ENCODE measurements at regions not wholly inside any gene's neighbourhood (a gene's known extent, or its start where the extent isn't known, plus 50 kb on each side); places are given as distances from the start of the nearest gene placed in this dataset.

DNA sequence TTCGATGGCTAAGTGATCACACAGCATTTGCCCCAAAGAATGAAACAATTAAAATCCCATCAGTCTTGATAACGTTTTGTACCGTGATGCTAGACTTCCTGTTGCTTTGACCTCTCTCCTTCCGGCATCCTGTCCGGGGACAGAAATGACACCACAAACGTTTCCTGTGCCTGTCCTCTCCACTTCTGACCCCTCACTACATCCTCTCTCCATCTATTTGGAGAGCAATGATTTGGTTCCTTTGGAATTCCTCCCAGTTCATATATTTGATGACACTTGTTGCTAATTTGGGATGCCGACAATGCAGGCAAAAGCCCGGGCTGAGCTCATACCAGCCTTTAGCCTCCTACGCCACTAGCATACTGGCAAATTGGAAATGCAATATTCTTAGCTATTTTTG lies 151.2 kb upstream of the CCDC68 start:
- Mint-ChIP-seq H3K9me3 (peaks cover 1% of the 10 kb centered on the region), H3K27ac (no peak overlapping the region), H3K4me1 (peaks cover 2% of the 10 kb centered on the region), H3K27me3 (no peaks in the 10 kb centered on the region), H3K36me3 (no peaks in the 10 kb centered on the region), H3K4me3 (no peak overlapping the region)
- CTCF ChIA-PET, result no interaction called here
- DNase-seq, result no peak

DNA sequence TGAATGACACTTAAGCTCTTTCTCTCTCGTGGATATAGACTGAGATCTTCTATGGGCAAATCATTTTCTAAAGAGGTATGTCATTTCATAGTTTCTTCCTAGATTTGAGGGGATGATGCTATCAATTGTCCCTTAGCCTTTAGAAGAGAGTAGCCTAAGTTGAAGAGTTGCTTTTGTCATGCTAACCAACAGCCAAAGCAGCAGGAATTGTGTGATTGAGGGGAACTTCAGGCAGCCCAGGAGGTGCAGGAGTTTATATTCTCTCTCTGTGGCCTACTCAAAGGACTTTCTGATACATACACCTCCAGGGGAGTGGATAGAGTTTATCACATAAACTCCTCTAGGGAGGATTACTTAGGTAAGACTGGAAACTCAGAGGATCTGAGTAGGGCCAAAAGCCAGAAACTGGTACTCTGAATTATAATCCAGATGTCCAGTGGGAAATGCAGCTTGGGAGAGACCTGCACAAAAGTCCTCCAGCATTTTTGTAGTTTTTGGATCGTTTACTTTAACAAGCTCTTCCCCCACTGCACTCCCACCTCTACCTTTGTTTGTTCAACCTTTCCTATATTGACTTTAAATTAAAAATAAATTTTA lies 150.7 kb upstream of the CCDC68 start:
- peaks cover 1% of the 10 kb centered on the region for H3K9me3 Mint-ChIP-seq
- CTCF ChIA-PET, result no interaction called here
- peaks cover 2% of the 10 kb centered on the region for H3K4me1 Mint-ChIP-seq
- no peak overlapping the region for H3K4me3 Mint-ChIP-seq
- no peaks in the 10 kb centered on the region for H3K27me3 Mint-ChIP-seq
- H3K27ac Mint-ChIP-seq, result no peak overlapping the region
- DNase-seq, result no peak
- H3K36me3 Mint-ChIP-seq, result no peaks in the 10 kb centered on the region

DNA sequence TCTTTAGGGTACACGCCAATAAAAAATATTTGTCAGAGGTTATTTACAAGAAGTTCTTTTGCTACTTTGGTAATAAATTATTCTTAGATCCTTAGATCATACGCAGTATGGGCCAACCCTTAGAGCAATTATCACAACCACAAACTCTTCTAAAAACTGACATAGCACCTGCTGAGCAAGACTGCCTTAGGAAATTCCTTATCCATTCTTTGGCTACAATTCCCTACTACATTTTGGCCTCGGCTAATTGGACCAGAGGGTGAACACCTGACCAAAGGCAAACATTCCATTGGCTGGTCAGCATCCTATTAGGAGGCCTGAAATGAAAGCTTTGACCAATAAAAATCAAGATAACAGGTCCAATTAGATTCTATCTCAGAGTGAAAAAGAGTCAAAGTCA lies 147.6 kb upstream of the CCDC68 start:
- CTCF ChIA-PET, result no interaction called here
- Mint-ChIP-seq H3K27me3 (no peaks in the 10 kb centered on the region), H3K9me3 (peaks cover 1% of the 10 kb centered on the region), H3K27ac (no peak overlapping the region), H3K36me3 (no peaks in the 10 kb centered on the region), H3K4me3 (no peak overlapping the region), H3K4me1 (peaks cover 2% of the 10 kb centered on the region)
- no peak for DNase-seq

DNA sequence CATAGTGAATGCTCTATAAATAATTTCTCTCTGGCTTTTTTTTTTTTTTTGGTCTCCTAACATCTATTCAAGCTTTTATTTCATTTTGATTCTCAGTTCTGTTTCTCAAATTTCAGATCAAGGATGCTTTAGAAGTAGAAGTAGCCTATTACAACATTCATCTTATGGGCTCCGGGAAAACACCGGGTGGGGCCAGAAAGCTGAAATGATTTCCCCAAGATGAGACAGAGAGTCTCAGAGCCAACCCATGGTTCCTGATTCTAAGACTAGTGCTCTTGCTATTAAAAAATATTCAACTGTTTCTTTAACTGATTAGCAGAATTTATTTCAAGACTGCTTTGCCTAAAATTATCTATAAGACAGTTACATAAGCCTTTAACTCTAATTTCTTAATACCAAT lies 147.2 kb upstream of the CCDC68 start:
- Mint-ChIP-seq H3K36me3 (no peaks in the 10 kb centered on the region), H3K27ac (no peak overlapping the region)

DNA sequence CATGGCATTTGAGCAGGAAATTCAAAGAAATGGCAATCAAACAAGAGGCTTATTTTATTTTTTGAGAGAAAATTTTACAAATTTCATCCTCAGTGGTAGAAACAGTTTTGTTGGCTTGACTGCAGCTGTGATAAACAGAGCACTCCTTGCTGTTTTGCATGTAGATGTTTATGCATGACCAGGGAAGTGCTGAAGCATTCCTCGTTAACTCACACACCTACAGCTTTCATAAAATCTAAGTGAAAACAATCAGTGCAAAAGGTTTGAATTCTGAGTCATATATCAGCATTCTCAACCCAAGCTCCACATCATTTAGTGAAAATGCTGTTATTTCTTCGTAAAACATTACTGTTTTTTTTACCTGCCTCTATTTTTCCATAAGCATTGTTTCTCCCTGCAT lies 146.6 kb upstream of the CCDC68 start:
- peaks cover 2% of the 10 kb centered on the region for H3K4me1 Mint-ChIP-seq
- CTCF ChIA-PET, result no interaction called here
- peaks cover 1% of the 10 kb centered on the region for H3K9me3 Mint-ChIP-seq
- H3K36me3 Mint-ChIP-seq, result no peaks in the 10 kb centered on the region
- no peak for DNase-seq
- no peak overlapping the region for H3K4me3 Mint-ChIP-seq
- no peaks in the 10 kb centered on the region for H3K27me3 Mint-ChIP-seq
- no peak overlapping the region for H3K27ac Mint-ChIP-seq

More for the DNA sequence above, 147.2 kb upstream of the CCDC68 start:
- H3K27me3 Mint-ChIP-seq, result no peaks in the 10 kb centered on the region
- H3K4me1 Mint-ChIP-seq, result peaks cover 2% of the 10 kb centered on the region
- H3K9me3 Mint-ChIP-seq, result peaks cover 1% of the 10 kb centered on the region
- DNase-seq, result no peak
- H3K4me3 Mint-ChIP-seq, result no peak overlapping the region
- CTCF ChIA-PET, result no interaction called here

DNA sequence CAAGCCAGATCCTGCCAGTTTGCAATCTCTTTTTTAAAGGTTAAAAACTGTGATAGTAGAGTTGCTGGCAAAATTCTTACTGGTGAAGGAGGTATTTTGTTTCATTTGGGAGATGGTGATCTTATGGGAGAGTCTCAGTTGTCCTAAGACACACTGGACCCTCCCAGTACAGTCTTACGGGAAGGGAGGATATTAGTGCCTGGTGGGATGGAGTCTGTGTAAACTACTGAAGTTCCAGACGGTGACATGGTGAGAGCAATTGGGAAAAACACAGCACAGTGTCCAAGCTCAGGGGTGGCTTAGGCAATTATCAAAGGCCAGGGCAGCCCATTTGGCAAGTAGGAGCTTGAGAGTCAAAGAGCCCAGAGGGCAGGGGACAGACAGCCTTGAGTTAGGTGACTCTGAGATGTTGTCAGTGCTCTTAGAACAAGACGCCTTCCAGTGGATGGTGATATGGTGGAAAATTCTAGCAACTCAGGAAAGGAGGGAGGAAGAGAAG lies 143.7 kb upstream of the CCDC68 start:
- Mint-ChIP-seq H3K36me3 (no peaks in the 10 kb centered on the region), H3K27ac (no peak overlapping the region), H3K9me3 (no peaks in the 10 kb centered on the region), H3K4me3 (no peak overlapping the region), H3K27me3 (no peaks in the 10 kb centered on the region), H3K4me1 (no peaks in the 10 kb centered on the region)
- CTCF ChIA-PET, result no interaction called here
- no peak for DNase-seq

DNA sequence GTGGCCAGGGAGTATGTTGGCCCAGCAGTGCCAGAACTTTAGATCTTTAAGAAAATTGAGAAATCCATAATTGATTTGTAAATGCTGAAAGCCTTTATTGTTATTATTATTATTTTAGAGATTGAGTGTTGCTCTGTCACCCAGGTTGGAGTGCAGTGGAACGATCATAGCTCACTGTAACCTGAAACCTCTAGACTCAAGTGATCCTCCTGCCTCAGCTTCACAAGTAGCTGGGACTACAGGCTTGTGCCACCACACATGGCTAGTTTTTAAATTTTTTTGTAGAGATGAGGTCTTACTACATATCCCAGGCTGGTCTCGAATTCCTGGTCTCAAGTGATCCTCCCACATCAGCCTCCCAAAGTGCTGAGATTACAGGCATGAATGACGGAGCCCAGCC lies 143.2 kb upstream of the CCDC68 start:
- CTCF ChIA-PET, result no interaction called here
- no peaks in the 10 kb centered on the region for H3K36me3 Mint-ChIP-seq
- no peak overlapping the region for H3K27ac Mint-ChIP-seq
- no peaks in the 10 kb centered on the region for H3K9me3 Mint-ChIP-seq
- H3K4me1 Mint-ChIP-seq, result no peaks in the 10 kb centered on the region
- no peak overlapping the region for H3K4me3 Mint-ChIP-seq
- DNase-seq, result no peak
- no peaks in the 10 kb centered on the region for H3K27me3 Mint-ChIP-seq

DNA sequence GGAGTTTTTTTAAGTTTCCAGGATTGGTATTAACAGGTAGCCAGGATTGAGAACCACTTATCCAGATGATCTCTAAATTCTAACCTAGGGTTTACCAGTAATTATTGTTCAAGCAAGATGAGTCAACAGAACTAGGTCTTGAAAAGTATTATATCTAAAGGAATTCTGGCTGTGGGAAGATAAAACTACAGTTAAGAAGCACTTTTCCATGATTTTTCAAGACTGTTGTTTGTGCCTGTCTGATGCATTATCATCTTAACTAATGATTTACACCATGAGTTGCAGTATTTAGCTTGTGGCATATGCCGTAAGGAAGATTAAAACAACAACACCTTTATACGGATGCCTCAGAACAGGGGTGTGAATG lies 142.2 kb upstream of the CCDC68 start:
- Mint-ChIP-seq H3K4me3 (no peak overlapping the region), H3K27me3 (no peaks in the 10 kb centered on the region), H3K9me3 (no peaks in the 10 kb centered on the region), H3K36me3 (no peaks in the 10 kb centered on the region), H3K27ac (no peak overlapping the region), H3K4me1 (no peaks in the 10 kb centered on the region)
- CTCF ChIA-PET, result no interaction called here
- no peak for DNase-seq

DNA sequence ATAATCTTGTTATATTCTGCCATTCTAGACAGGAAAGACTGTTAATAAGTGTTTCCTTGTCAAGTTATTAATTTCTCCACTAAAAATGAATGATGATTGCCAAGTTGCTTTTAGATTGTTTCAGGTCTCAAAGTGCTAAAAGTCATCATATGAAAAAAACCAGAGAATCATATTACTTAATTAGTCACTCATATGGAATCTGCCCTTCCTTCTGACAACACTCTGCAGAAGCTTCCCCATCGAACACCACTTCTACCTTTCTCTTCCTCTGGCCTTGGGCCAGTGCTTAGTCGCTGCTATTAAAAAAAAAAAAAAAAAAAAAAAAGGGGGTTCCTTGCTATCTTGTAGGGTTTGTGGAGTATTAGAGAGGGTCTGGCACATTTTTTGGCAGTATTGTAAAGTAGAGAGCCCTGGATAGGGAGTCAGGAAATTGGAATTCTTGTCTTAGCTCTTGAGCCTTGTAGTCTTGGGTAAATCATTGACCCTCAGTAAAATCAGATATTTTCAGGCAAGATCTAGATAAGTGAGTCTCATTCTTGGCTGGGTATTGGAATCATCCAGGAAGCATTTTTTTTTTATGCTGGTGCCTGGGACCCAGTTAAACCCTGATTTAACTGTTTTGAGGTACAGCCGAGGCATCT lies 141.7 kb upstream of the CCDC68 start:
- H3K4me1 Mint-ChIP-seq, result no peaks in the 10 kb centered on the region
- DNase-seq, result no peak
- no peak overlapping the region for H3K4me3 Mint-ChIP-seq
- no peaks in the 10 kb centered on the region for H3K27me3 Mint-ChIP-seq
- H3K9me3 Mint-ChIP-seq, result no peaks in the 10 kb centered on the region
- H3K36me3 Mint-ChIP-seq, result no peaks in the 10 kb centered on the region
- H3K27ac Mint-ChIP-seq, result no peak overlapping the region
- CTCF ChIA-PET, result no interaction called here

DNA sequence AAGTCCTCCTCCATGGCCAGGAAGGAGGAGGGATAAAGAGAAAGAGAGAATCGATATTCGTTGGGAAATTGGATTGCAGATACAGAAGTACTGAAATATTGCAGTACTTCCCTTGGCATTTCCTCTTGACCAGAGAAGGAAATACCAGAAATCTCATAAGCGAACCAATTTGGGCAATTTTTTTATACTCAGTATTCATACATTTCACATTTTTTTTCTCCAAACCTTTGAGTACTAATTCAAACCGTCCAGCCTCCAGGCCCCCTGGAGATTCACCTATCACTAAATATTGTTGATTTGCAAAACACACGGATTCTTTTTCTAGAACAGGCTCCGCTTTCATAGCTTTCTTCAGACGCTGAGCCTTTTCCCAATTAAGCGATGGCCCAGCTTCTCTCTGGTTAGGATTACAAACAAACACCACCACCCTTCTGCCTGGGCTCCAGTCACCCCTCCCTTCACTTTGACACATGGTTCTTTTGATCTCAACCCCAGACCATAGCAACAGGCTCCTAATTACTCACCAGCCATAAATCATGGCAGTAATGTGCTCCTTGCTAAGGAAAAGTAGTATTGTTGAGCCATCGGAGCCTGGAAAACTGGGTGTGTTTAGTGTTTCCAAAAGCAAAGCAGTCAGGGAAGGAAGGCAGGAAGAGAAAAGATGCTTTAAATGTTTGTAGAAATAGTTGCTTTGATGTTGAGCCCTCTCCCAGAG lies 138.4 kb upstream of the CCDC68 start:
- H3K27me3 Mint-ChIP-seq, result no peaks in the 10 kb centered on the region
- no peak overlapping the region for H3K27ac Mint-ChIP-seq
- DNase-seq, result no peak
- H3K4me3 Mint-ChIP-seq, result no peak overlapping the region
- no peaks in the 10 kb centered on the region for H3K36me3 Mint-ChIP-seq
- H3K4me1 Mint-ChIP-seq, result no peaks in the 10 kb centered on the region
- CTCF ChIA-PET, result no interaction called here
- no peaks in the 10 kb centered on the region for H3K9me3 Mint-ChIP-seq

DNA sequence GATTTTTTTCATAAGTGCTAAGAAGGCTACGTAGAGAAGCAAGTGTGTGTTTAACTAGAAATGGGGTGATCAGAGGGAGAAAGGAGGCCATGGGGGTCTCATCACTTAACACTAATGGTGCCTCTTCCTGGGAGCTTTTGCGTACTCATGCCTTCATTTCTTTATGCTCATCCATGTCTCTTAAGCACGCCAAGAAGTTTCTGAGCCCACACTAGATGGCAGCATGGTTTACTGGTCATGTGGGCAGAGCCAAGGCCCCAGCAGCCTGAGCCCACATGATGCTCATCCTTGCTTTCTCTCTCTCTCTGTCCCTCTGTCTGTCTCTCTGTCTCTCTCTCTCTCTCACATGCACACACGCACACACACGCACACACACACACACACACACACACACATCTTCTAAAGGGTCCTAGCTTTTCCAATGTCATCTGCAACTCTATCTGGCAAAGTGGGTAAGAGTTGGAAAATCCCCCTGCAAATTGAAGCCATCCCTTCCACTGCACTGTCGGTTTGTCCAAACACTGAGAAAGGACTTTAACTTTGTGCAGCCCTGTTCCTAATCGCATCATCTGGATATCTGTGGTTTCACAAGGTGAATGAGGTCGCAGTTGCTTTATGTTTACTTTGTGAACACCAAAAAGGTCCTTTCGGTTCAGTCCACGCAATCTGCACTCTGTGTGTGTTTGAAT lies 137.1 kb upstream of the CCDC68 start:
- Mint-ChIP-seq H3K4me1 (no peaks in the 10 kb centered on the region), H3K9me3 (no peaks in the 10 kb centered on the region), H3K36me3 (no peaks in the 10 kb centered on the region), H3K27me3 (no peaks in the 10 kb centered on the region), H3K27ac (no peak overlapping the region), H3K4me3 (no peak overlapping the region)
- no peak for DNase-seq
- CTCF ChIA-PET, result no interaction called here

DNA sequence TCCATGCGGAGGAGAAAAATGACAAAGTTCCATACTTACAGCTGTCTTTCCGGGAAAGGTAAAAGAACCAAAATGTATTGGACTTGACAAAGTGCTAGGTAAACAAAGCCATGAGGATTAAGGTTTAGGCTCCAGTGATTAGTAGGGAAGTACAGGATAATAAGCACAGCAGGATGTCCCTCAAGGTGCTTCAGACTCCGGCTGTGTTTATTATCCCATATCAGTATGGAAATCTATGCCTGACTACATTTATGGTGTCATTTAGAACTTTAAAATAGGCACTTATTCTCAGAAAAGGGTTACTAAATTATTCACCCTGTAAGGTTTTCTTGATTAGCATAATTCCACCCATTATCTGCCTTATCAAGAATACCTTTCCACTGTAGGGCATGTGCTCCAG lies 136.3 kb upstream of the CCDC68 start:
- H3K27ac Mint-ChIP-seq, result no peak overlapping the region
- no peaks in the 10 kb centered on the region for H3K9me3 Mint-ChIP-seq
- CTCF ChIA-PET, result no interaction called here
- H3K4me1 Mint-ChIP-seq, result no peaks in the 10 kb centered on the region
- no peak overlapping the region for H3K4me3 Mint-ChIP-seq
- H3K27me3 Mint-ChIP-seq, result no peaks in the 10 kb centered on the region
- DNase-seq, result no peak
- no peaks in the 10 kb centered on the region for H3K36me3 Mint-ChIP-seq

DNA sequence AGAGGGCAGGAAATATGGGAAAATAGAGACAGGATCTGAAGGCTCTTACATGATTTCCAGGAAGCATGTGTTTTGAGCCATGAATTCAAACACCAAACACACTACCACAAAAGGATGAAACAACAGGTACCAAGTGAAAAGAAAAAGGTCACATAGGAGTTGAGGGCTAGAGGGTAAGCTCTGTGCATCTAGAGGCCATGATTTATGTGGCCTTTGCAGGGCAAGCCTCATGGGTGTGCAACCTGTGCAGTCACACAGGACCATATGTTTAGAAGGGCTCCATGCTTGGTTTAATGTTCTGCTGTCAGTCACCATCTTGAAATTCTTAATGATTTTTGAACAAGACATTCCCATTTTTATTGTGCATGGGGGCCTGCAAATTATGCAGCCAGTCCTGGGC lies 134.5 kb upstream of the CCDC68 start:
- no peak for DNase-seq
- CTCF ChIA-PET, result no interaction called here
- Mint-ChIP-seq H3K27ac (no peak overlapping the region), H3K36me3 (no peaks in the 10 kb centered on the region), H3K4me3 (no peak overlapping the region), H3K9me3 (no peaks in the 10 kb centered on the region), H3K27me3 (no peaks in the 10 kb centered on the region), H3K4me1 (no peaks in the 10 kb centered on the region)

DNA sequence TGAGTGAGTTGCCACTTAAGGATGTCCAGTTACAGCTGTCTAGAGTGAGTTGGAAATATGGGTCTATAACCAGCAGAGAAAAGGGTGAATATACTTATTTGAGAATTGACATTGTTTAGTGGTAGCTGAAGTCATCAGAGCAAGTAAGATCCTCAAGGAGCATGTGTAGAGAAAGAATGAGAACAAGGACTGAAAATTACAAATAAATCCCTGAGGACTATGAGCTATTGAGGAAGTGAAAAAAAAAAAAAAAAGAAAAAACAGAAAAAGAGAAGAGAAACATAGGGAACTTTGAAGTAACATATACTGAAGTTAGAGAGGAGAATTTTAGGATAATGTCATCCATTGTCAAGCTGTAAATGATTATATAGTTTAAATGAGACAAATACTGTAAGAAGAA lies 134.0 kb upstream of the CCDC68 start:
- H3K4me1 Mint-ChIP-seq, result no peaks in the 10 kb centered on the region
- no peaks in the 10 kb centered on the region for H3K36me3 Mint-ChIP-seq
- no peak overlapping the region for H3K27ac Mint-ChIP-seq
- CTCF ChIA-PET, result no interaction called here
- no peaks in the 10 kb centered on the region for H3K9me3 Mint-ChIP-seq
- DNase-seq, result no peak
- no peak overlapping the region for H3K4me3 Mint-ChIP-seq
- H3K27me3 Mint-ChIP-seq, result no peaks in the 10 kb centered on the region

DNA sequence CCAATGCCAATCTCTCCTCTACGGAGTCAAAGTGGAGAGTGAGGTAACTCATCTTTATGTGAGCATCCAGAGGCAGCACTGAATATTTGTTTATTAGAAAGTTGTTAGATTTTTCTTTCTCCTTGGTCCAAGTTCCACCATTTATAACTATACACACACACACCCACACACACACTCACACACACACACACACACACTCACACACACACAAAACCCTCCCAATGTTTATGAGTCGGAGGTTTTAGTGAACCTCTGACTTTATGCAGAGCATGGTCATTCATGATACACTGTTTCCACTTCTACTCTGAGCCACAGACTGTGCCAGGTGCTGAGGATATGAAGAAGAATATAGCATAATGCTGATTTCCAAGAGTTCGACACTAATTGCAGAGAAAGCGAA lies 132.9 kb upstream of the CCDC68 start:
- Mint-ChIP-seq H3K9me3 (no peaks in the 10 kb centered on the region), H3K36me3 (no peaks in the 10 kb centered on the region), H3K27me3 (no peaks in the 10 kb centered on the region), H3K4me3 (no peak overlapping the region), H3K27ac (no peak overlapping the region), H3K4me1 (no peaks in the 10 kb centered on the region)
- CTCF ChIA-PET, result no interaction called here
- no peak for DNase-seq

All from activated naive CD4-positive, alpha-beta T cell treated with anti-CD3 and anti-CD28 coated beads, Interleukin-2, amount 10 ng/mL, durations not matched to agents 7 days and 5 days (primary cell).